Keratinocyte (primary cell): ENCODE measurements at regions not wholly inside any gene's neighbourhood (a gene's known extent, or its start where the extent isn't known, plus 50 kb on each side); places are given as distances from the start of the nearest gene placed in this dataset.

Experiments
- DNase-seq: peaks from one replicate; pipeline ENCODE4 v3.0.0-alpha.2; 2011; ENCODE audit warnings: low read depth, missing footprints, low spot score
- FAIRE-seq: peaks from 2 replicates; lab custom pipeline; 2011; peaks lifted over from hg19 to GRCh38; lab: Jason Lieb, UNC
- H2AFZ ChIP-seq: 2 replicates; pipeline ENCODE4 v1.6.0; 2012; ENCODE audit warnings: low read length, control low read depth, inconsistent platforms; ENCODE audit not compliant: control insufficient read depth
- H3K27ac ChIP-seq: 2 replicates; pipeline ENCODE4 v1.5.1; 2011; ENCODE audit warnings: low read length; ENCODE audit not compliant: control insufficient read depth, insufficient read depth
- H3K27me3 ChIP-seq: 3 replicates; pipeline ENCODE4 v1.6.0; 2011; ENCODE audit warnings: low read length; ENCODE audit not compliant: control insufficient read depth, insufficient read depth; ENCODE audit errors: extremely low read depth
- H3K36me3 ChIP-seq, 2 experiments: 2 replicates in 1 of 2; 3 replicates in 1 of 2; pipeline ENCODE4 v1.5.1; 2011; ENCODE audit warnings: low read length in 2 of 2, mild to moderate bottlenecking in 1 of 2; ENCODE audit not compliant: control insufficient read depth in 2 of 2, insufficient read depth in 2 of 2; ENCODE audit errors: extremely low read depth in 1 of 2
- H3K4me1 ChIP-seq: 3 replicates; pipeline ENCODE4 v1.5.1; 2011; ENCODE audit warnings: low read length; ENCODE audit not compliant: control insufficient read depth, insufficient read depth; ENCODE audit errors: extremely low read depth
- H3K4me2 ChIP-seq: 3 replicates; pipeline ENCODE4 v1.6.0; 2011; ENCODE audit warnings: low read depth, low read length; ENCODE audit not compliant: control insufficient read depth, insufficient read depth; ENCODE audit errors: extremely low read depth
- H3K4me3 ChIP-seq, 3 experiments: fragments of 200-600 bp in 1 of 3; sonication (generic) in 1 of 3; 2 replicates in 2 of 3; 3 replicates in 1 of 3; pipeline ENCODE4 v1.5.1; 2011 to 2016; ENCODE audit warnings: low read length in 3 of 3, mild to moderate bottlenecking in 3 of 3, control low read depth in 2 of 3, inconsistent platforms in 1 of 3, low read depth in 1 of 3, mixed read lengths in 1 of 3, mixed run types in 1 of 3, moderate library complexity in 1 of 3; ENCODE audit not compliant: control insufficient read depth in 2 of 3, insufficient read depth in 2 of 3; ENCODE audit errors: extremely low read depth in 1 of 3
- H3K79me2 ChIP-seq: 2 replicates; pipeline ENCODE4 v1.6.0; 2012; ENCODE audit warnings: low read length; ENCODE audit not compliant: control insufficient read depth, insufficient read depth
- H3K9ac ChIP-seq: 3 replicates; pipeline ENCODE4 v1.6.0; 2011; ENCODE audit warnings: low read length; ENCODE audit not compliant: control insufficient read depth, insufficient read depth; ENCODE audit errors: extremely low read depth
- H3K9me1 ChIP-seq: 3 replicates; pipeline ENCODE4 v1.6.0; 2011; ENCODE audit warnings: low read length; ENCODE audit not compliant: control insufficient read depth, insufficient read depth; ENCODE audit errors: extremely low read depth
- H3K9me3 ChIP-seq: 2 replicates; pipeline ENCODE4 v1.5.1; 2012; ENCODE audit warnings: low read depth, low read length; ENCODE audit not compliant: control insufficient read depth
- H4K20me1 ChIP-seq: 3 replicates; pipeline ENCODE4 v1.6.0; 2011; ENCODE audit warnings: low read length; ENCODE audit not compliant: control insufficient read depth, insufficient read depth; ENCODE audit errors: extremely low read depth
- CTCF ChIP-seq, 3 experiments: IDR thresholded peaks in 1 of 3; conservative IDR thresholded peaks in 1 of 3; optimal IDR thresholded peaks in 1 of 3; 2 replicates in 2 of 3; 3 replicates in 1 of 3; pipeline versions ENCODE3 to v1.5.1; 2011; ENCODE audit warnings: low read length in 3 of 3, mild to moderate bottlenecking in 3 of 3, moderate library complexity in 2 of 3, control low read depth in 1 of 3, inconsistent platforms in 1 of 3; ENCODE audit not compliant: insufficient read depth in 2 of 3; ENCODE audit errors: extremely low read depth in 1 of 3
- EZH2 ChIP-seq: IDR thresholded peaks from one replicate; pipeline ENCODE4 v1.6.1; 2012; ENCODE audit warnings: inconsistent platforms, mild to moderate bottlenecking, low read length, moderate library complexity
- dilution Hi-C: fragments of 300-500 bp; cut with MboI; formaldehyde crosslinking; loops from one replicate; pipeline ENCODE4 v1.7.0; 2020; ENCODE audit warnings: low sequenced_read_pairs; ENCODE audit not compliant: extremely low pct_ligation_motif_present

DNA sequence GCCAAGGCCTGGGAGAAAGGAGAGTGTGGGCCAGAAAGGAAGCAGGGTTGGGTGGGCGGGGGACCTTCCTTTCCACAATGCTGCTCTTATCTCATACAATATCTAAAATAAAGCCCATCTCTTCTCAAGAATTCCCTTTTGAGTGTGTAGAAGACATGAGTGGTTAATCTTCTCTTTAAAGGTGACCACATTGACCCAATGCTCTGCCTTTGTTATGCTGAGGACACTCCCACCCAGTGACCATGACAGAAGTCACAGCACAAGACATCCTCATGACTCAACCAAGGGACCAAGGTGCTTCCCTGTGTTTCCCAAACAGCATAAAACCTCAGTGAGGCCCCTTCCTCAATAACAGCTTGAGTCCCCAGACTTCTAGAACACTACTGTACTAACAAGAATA lies 193.0 kb upstream of the ADAMTS16 start:
- Histone ChIP-seq H2AFZ (no peak overlapping the region), H3K4me3 (no peak overlapping the region), H3K27ac (no peak overlapping the region), H3K27me3 (no peaks in the 10 kb centered on the region), H3K36me3 (no peaks in the 10 kb centered on the region), H3K9me1 (no peaks in the 10 kb centered on the region), H3K4me1 (no peaks in the 10 kb centered on the region), H3K9ac (no peak overlapping the region), H3K9me3 (no peaks in the 10 kb centered on the region), H4K20me1 (no peaks in the 10 kb centered on the region), H3K79me2 (no peaks in the 10 kb centered on the region), H3K4me2 (no peak overlapping the region)
- FAIRE-seq (no peak), DNase-seq (no peak)
- no peak for TF ChIP-seq EZH2
- TF ChIP-seq CTCF (optimal IDR thresholded peaks at IDR 0.05 in 1 of 3, IDR thresholded peaks at IDR 0.05 in 1 of 3, conservative IDR thresholded peaks at IDR 0.05 in 1 of 3; ENCODE audit: extremely low read depth in 1 of 3, insufficient read depth in 2 of 3, low read length in 3 of 3): no peak
- dilution Hi-C loops: no loop called here

- Histone ChIP-seq H3K4me3 (no peak overlapping the region), H3K79me2 (no peaks in the 10 kb centered on the region), H3K36me3 (no peaks in the 10 kb centered on the region), H3K27ac (no peak overlapping the region), H3K4me2 (no peak overlapping the region), H3K9me3 (no peaks in the 10 kb centered on the region), H3K27me3 (no peaks in the 10 kb centered on the region), H3K4me1 (no peaks in the 10 kb centered on the region), H2AFZ (no peak overlapping the region), H3K9me1 (no peaks in the 10 kb centered on the region), H3K9ac (no peak overlapping the region), H4K20me1 (no peaks in the 10 kb centered on the region)
- DNase-seq (no peak), FAIRE-seq (no peak)
- dilution Hi-C loops: no loop called here
- no peak for TF ChIP-seq EZH2
- TF ChIP-seq CTCF (optimal IDR thresholded peaks at IDR 0.05 in 1 of 3, IDR thresholded peaks at IDR 0.05 in 1 of 3, conservative IDR thresholded peaks at IDR 0.05 in 1 of 3; ENCODE audit: extremely low read depth in 1 of 3, insufficient read depth in 2 of 3, low read length in 3 of 3): no peak
Measured at GRCh38 chr5:4947893-4948536, 192.1 kb upstream of the ADAMTS16 start.
